PC-3 (cell line): ENCODE measurements at regions not wholly inside any gene's neighbourhood (a gene's known extent, or its start where the extent isn't known, plus 50 kb on each side); places are given as distances from the start of the nearest gene placed in this dataset.

Experiments used
- CTCF ChIP-seq: fragments of 300-600 bp; sonication (generic); conservative IDR thresholded peaks from 2 replicates; pipeline ENCODE4 v1.5.1; 2017; ENCODE audit warnings: antibody characterized with exemption, low read depth, mild to moderate bottlenecking, low read length
- EZH2phosphoT487 ChIP-seq: fragments of 300-600 bp; sonication (generic); IDR thresholded peaks from 2 replicates; pipeline ENCODE4 v1.6.1; 2018; ENCODE audit warnings: mild to moderate bottlenecking, antibody characterized with exemption, low read length, borderline replicate concordance

GRCh38 chr2:66111706-66112105, 323.2 kb upstream of the MEIS1 start:
- no peak for TF ChIP-seq CTCF
- TF ChIP-seq EZH2phosphoT487 = no peak
